Cardiac muscle cell (in vitro differentiated cells and primary cell): ENCODE measurements at regions not wholly inside any gene's neighbourhood (a gene's known extent, or its start where the extent isn't known, plus 50 kb on each side); places are given as distances from the start of the nearest gene placed in this dataset.
A peak's percentile ranks its signal among the peaks of the same experiment; 100 is the strongest.

Experiments
- DNase-seq, 2 donors: peaks; one replicate each; pipeline versions ENCODE4 v3.0.0 to v3.0.0-alpha.2; 2010 to 2017; ENCODE audit warnings: low read depth in 1 of 2, low spot score in 1 of 2
- H3K27ac ChIP-seq: fragments of 200-600 bp; sonication (generic); 2 replicates; pipeline ENCODE4 v1.5.1; 2016
- H3K27me3 ChIP-seq: fragments of 200-600 bp; sonication (generic); 2 replicates; pipeline ENCODE4 v1.6.0; 2016; ENCODE audit warnings: control low read depth
- H3K36me3 ChIP-seq: fragments of 200-600 bp; sonication (generic); 2 replicates; pipeline ENCODE4 v1.5.1; 2016; ENCODE audit warnings: control low read depth
- H3K4me1 ChIP-seq: fragments of 200-600 bp; sonication (generic); 2 replicates; pipeline ENCODE4 v1.8.1; 2017; ENCODE audit warnings: low read depth, mild to moderate bottlenecking, mixed run types
- H3K4me3 ChIP-seq: fragments of 200-600 bp; sonication (generic); 2 replicates; pipeline ENCODE4 v1.5.1; 2016; ENCODE audit warnings: mild to moderate bottlenecking
- H3K9me3 ChIP-seq: fragments of 200-600 bp; sonication (generic); 2 replicates; pipeline ENCODE4 v1.5.1; 2017; ENCODE audit warnings: low read depth, mild to moderate bottlenecking, control low read depth
- TF ChIP-seq, protein P1 (sequence below): IDR thresholded peaks from 2 replicates; pipeline ENCODE4 v1.5.1; 2012; ENCODE audit warnings: low read depth, mild to moderate bottlenecking, low read length

DNA sequence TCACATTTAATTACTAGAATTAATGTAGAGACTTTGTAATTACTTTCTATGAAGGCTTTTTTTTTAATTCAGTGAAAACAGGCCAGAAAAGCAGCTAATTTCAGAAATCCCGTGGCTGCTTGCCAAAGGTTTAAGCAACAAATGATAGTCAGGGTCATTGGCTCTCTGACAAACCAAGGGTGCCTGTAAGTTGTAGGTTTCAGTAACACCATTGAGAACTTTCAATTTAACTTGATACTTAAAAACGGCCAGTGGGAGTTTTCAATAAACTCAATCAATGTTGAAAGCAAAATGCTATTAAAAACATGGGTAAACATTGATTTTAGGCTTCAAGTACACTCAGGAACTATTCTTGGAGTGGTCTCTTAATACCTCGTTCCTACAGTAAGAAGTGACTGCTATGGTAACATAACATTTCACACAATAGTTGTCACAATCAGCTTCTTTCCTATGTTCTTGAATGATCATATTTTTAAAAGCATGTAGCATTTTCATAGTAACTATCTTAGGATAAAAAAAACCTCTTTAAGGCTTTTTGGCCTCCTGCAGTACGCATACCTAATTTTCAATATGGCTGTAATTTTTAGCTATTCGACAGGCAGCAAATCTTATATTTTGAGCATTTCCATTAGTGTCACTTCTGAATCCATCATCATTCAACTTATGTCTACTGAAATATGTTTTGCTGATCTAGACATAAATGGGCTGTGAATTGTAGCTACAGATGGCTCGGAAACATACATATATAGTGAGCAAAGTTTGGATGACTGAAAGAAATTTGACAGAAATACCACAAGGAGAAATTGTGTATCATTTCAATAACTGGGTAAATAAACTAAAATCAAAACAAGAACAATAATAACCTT, 592.1 kb upstream of the GBE1 start:
- Histone ChIP-seq H3K27me3 (no peaks in the 10 kb centered on the region), H3K9me3 (no peaks in the 10 kb centered on the region), H3K4me1 (no peaks in the 10 kb centered on the region), H3K27ac (no peak overlapping the region), H3K4me3 (no peak overlapping the region), H3K36me3 (no peaks in the 10 kb centered on the region)
- TF ChIP-seq, protein P1, sequence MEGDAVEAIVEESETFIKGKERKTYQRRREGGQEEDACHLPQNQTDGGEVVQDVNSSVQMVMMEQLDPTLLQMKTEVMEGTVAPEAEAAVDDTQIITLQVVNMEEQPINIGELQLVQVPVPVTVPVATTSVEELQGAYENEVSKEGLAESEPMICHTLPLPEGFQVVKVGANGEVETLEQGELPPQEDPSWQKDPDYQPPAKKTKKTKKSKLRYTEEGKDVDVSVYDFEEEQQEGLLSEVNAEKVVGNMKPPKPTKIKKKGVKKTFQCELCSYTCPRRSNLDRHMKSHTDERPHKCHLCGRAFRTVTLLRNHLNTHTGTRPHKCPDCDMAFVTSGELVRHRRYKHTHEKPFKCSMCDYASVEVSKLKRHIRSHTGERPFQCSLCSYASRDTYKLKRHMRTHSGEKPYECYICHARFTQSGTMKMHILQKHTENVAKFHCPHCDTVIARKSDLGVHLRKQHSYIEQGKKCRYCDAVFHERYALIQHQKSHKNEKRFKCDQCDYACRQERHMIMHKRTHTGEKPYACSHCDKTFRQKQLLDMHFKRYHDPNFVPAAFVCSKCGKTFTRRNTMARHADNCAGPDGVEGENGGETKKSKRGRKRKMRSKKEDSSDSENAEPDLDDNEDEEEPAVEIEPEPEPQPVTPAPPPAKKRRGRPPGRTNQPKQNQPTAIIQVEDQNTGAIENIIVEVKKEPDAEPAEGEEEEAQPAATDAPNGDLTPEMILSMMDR = no peak
- no peak for DNase-seq

DNA sequence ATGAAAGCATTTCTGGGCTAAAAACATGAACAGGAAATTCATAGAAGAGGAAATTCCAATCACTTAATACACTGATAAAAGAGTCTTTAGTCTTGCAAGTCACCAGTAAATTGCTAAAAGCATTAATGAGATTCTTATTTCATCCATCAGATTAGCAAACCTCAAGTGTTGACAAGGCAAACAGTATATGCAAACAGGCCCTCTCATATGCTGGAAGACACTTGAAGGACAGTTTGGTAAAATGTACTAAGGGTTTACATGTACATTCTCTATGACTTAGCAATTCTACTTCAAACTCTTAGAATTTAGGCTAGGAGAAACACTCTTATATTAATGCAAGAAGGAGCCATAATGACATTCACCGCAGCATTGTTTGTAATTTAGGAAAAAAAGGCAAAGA, 586.1 kb upstream of the GBE1 start:
- Histone ChIP-seq H3K9me3 (no peaks in the 10 kb centered on the region), H3K4me3 (no peak overlapping the region), H3K36me3 (no peaks in the 10 kb centered on the region), H3K4me1 (no peaks in the 10 kb centered on the region), H3K27ac (no peak overlapping the region), H3K27me3 (no peaks in the 10 kb centered on the region)
- DNase-seq = no peak
- TF ChIP-seq, protein P1 = no peak

DNA sequence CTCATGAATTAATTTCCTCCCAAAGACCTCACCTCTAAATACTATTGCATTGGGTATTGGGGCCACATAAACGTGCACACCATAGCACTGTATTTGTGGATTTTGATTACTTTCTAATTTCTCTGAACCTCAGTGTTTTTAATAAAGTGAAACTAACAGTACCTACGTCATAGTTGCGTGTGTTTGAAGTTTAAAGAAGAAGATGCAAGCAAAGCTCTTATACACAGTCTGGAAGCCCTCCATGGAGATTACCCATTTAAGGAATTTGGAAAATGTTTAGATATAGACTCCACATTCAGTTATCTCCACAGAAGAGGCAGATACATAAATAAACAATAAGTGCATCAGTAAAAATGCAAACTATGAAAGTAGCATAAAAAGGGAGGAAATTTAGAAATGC, 581.1 kb upstream of the GBE1 start:
- DNase-seq = no peak
- Histone ChIP-seq H3K27ac (no peak overlapping the region), H3K36me3 (no peaks in the 10 kb centered on the region), H3K4me1 (no peaks in the 10 kb centered on the region), H3K27me3 (no peaks in the 10 kb centered on the region), H3K4me3 (no peak overlapping the region), H3K9me3 (no peaks in the 10 kb centered on the region)
- TF ChIP-seq, protein P1 = no peak

DNA sequence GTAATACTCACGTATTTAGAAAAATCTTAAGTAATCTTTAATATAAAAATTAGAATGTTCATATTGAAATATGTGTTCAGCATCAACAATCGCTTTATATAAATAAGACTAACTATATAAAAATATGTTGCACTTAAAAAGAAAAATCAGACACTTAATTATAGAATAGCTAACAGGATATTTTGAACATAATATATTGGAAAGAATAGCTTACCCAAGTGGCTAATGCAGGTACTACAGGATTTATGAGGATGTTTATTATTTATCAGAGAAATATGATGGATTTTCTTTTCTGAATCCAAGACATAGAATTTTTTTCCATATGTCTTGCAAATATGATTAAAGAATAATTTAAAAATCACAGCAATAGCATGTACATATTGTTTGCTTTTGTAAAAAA, 567.9 kb upstream of the GBE1 start:
- Histone ChIP-seq H3K27me3 (no peaks in the 10 kb centered on the region), H3K36me3 (no peaks in the 10 kb centered on the region), H3K9me3 (no peaks in the 10 kb centered on the region), H3K4me3 (no peak overlapping the region), H3K27ac (no peak overlapping the region), H3K4me1 (peaks cover 5% of the 10 kb centered on the region)
- peak in 1 of 2 donors; percentile 2 for DNase-seq
- TF ChIP-seq, protein P1 = peak; percentile 14

DNA sequence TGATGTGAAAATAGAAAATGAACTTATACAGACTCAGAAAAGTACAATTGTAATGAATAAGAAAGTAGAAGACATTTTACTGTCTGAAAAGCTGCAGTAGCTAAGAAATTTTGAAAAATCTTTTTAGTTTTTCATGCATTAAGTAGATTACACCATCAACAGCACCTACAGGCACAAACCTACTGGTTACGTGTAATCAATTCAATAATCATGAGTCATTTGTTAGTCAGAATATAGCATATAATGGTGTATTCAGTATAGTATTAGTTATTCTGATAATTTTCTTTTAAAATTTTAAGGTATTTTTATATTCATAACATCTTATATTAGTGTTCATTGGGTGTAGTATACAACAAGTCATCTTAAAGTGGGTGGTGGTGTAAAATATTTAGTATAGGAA, 550.5 kb upstream of the GBE1 start:
- no peak for DNase-seq
- no peaks in the 10 kb centered on the region for H3K36me3 ChIP-seq
- no peak overlapping the region for H3K27ac ChIP-seq
- no peaks in the 10 kb centered on the region for H3K4me1 ChIP-seq
- TF ChIP-seq, protein P1 = no peak
- H3K4me3 ChIP-seq = no peak overlapping the region
- H3K9me3 ChIP-seq = no peaks in the 10 kb centered on the region
- H3K27me3 ChIP-seq = no peaks in the 10 kb centered on the region
